WTC11 (cell line): ENCODE measurements at regions not wholly inside any gene's neighbourhood (a gene's known extent, or its start where the extent isn't known, plus 50 kb on each side); places are given as distances from the start of the nearest gene placed in this dataset.

ENCODE experiments used
- ATAC-seq: fragments of 200-7000 bp; cut with Tn5 transposase; 2 replicates; pipeline ENCODE4 v1.10.0; 2021; ENCODE audit warnings: mild to moderate bottlenecking, moderate library complexity
- CTCF ChIA-PET: fragments of 300-600 bp; sonication (Branson Sonifier 250); formaldehyde crosslinking; loops from one replicate; lab custom pipeline; 2021; ENCODE audit warnings: antibody characterized with exemption; lab: Charles Lee
- POLR2A ChIA-PET: fragments of 350-600 bp; sonication (Branson Sonifier 250); formaldehyde crosslinking; loops from one replicate; lab custom pipeline; 2021; ENCODE audit warnings: antibody characterized with exemption; lab: Charles Lee
- DNase-seq: peaks from one replicate; pipeline ENCODE4 v3.0.0; 2021; ENCODE audit warnings: low spot score
- H3K27ac Mint-ChIP-seq: 2 replicates; pipeline ENCODE4 v1.8.0; 2021; ENCODE audit warnings: mixed read lengths
- H3K27me3 Mint-ChIP-seq: 2 replicates; pipeline ENCODE4 v1.8.0; 2021; ENCODE audit warnings: low read depth, mild to moderate bottlenecking, moderate library complexity, mixed read lengths
- H3K36me3 Mint-ChIP-seq: 2 replicates; pipeline ENCODE4 v1.8.0; 2021; ENCODE audit warnings: mixed read lengths
- H3K4me1 Mint-ChIP-seq: 2 replicates; pipeline ENCODE4 v1.8.0; 2022; ENCODE audit warnings: mixed read lengths
- H3K4me3 Mint-ChIP-seq: 2 replicates; pipeline ENCODE4 v1.8.0; 2021; ENCODE audit warnings: mild to moderate bottlenecking, moderate library complexity, mixed read lengths
- H3K9me3 Mint-ChIP-seq: 2 replicates; pipeline ENCODE4 v1.8.0; 2021; ENCODE audit warnings: mixed read lengths
- ATF6 ChIP-seq: sonication (generic); formaldehyde crosslinking; IDR thresholded peaks from 2 replicates; pipeline ENCODE4 v1.8.1; 2023; ENCODE audit warnings: mild to moderate bottlenecking, missing genetic modification reagents
- E2F4 ChIP-seq: sonication (generic); formaldehyde crosslinking; IDR thresholded peaks from 2 replicates; pipeline ENCODE4 v1.8.1; 2022; ENCODE audit warnings: low read depth, mild to moderate bottlenecking, moderate library complexity, missing genetic modification reagents, borderline replicate concordance
- ELF4 ChIP-seq: sonication (generic); formaldehyde crosslinking; IDR thresholded peaks from 2 replicates; pipeline ENCODE4 v1.8.1; 2022; ENCODE audit warnings: low read depth, mild to moderate bottlenecking, moderate library complexity, missing genetic modification reagents
- ESRRA ChIP-seq: sonication (generic); formaldehyde crosslinking; IDR thresholded peaks from 2 replicates; pipeline ENCODE4 v1.8.1; 2022; ENCODE audit warnings: mild to moderate bottlenecking, missing genetic modification reagents, borderline replicate concordance
- GABPB1 ChIP-seq: sonication (generic); formaldehyde crosslinking; IDR thresholded peaks from 2 replicates; pipeline ENCODE4 v1.8.1; 2023; ENCODE audit warnings: mild to moderate bottlenecking, missing genetic modification reagents
- GRHL2 ChIP-seq: fragments of 250-450 bp; sonication (Bioruptor Pico); IDR thresholded peaks from 2 replicates; pipeline ENCODE4 v1.8.0; 2022; ENCODE audit warnings: mild to moderate bottlenecking, moderate library complexity; ENCODE audit not compliant: insufficient replicate concordance, severe bottlenecking
- GTF2I ChIP-seq: fragments of 250-450 bp; sonication (Bioruptor Pico); conservative IDR thresholded peaks from 2 replicates; pipeline ENCODE4 v1.4.0; 2021; ENCODE audit warnings: mild to moderate bottlenecking
- JUN ChIP-seq: sonication (generic); formaldehyde crosslinking; IDR thresholded peaks from 2 replicates; pipeline ENCODE4 v1.8.0; 2023; ENCODE audit warnings: mild to moderate bottlenecking, missing genetic modification reagents
- KAT7 ChIP-seq: sonication (generic); formaldehyde crosslinking; IDR thresholded peaks from 2 replicates; pipeline ENCODE4 v1.8.1; 2023; ENCODE audit warnings: missing genetic modification reagents, mild to moderate bottlenecking, borderline replicate concordance
- MXD4 ChIP-seq: fragments of 250-450 bp; sonication (Bioruptor Pico); IDR thresholded peaks from 2 replicates; pipeline ENCODE4 v1.8.0; 2021; ENCODE audit warnings: mild to moderate bottlenecking, moderate library complexity, borderline replicate concordance
- NFYB ChIP-seq: sonication (generic); formaldehyde crosslinking; conservative IDR thresholded peaks from 2 replicates; pipeline ENCODE4 v1.8.0; 2022; ENCODE audit warnings: low read depth, missing genetic modification reagents
- OVOL2 ChIP-seq: fragments of 250-450 bp; sonication (Bioruptor Pico); IDR thresholded peaks from 2 replicates; pipeline ENCODE4 v1.9.0; 2021; ENCODE audit warnings: mild to moderate bottlenecking, borderline replicate concordance
- SP1 ChIP-seq: sonication (generic); formaldehyde crosslinking; conservative IDR thresholded peaks from 2 replicates; pipeline ENCODE4 v1.8.1; 2022; ENCODE audit warnings: missing genetic modification reagents
- TCF7 ChIP-seq: sonication (generic); formaldehyde crosslinking; IDR thresholded peaks from 2 replicates; pipeline ENCODE4 v1.8.0; 2022; ENCODE audit warnings: mild to moderate bottlenecking, low read depth, missing genetic modification reagents, moderate library complexity
- TEAD4 ChIP-seq: sonication (generic); formaldehyde crosslinking; IDR thresholded peaks from 2 replicates; pipeline ENCODE4 v1.8.0; 2022; ENCODE audit warnings: mild to moderate bottlenecking, missing genetic modification reagents
- USF1 ChIP-seq: sonication (generic); formaldehyde crosslinking; IDR thresholded peaks from 2 replicates; pipeline ENCODE4 v1.8.0; 2022; ENCODE audit warnings: mild to moderate bottlenecking, missing genetic modification reagents
- ZNF281 ChIP-seq: sonication (generic); formaldehyde crosslinking; IDR thresholded peaks from 2 replicates; pipeline ENCODE4 v1.8.0; 2023; ENCODE audit warnings: mild to moderate bottlenecking, missing genetic modification reagents
- ZNF416 ChIP-seq: fragments of 250-450 bp; sonication (Bioruptor Pico); IDR thresholded peaks from 2 replicates; pipeline ENCODE4 v1.9.0; 2021; ENCODE audit warnings: mild to moderate bottlenecking, inconsistent platforms
- ZNF425 ChIP-seq: fragments of 250-450 bp; sonication (Bioruptor Pico); conservative IDR thresholded peaks from 2 replicates; pipeline ENCODE4 v1.9.0; 2021; ENCODE audit warnings: mild to moderate bottlenecking
- TF ChIP-seq, protein P1 (sequence below): sonication (generic); formaldehyde crosslinking; IDR thresholded peaks from 2 replicates; pipeline ENCODE4 v1.8.1; 2023; ENCODE audit warnings: mild to moderate bottlenecking, missing genetic modification reagents, borderline replicate concordance

GRCh38 chr9:89996116-89996515 is 391.3 kb downstream of the GADD45G start:
- no peak for ATAC-seq
- Mint-ChIP-seq H3K4me1 (peaks cover 24% of the 10 kb centered on the region), H3K4me3 (no peak overlapping the region), H3K27ac (no peak overlapping the region), H3K27me3 (no peaks in the 10 kb centered on the region), H3K9me3 (peaks cover 4% of the 10 kb centered on the region; the same call in 1 of the 2 replicates), H3K36me3 (peaks cover 4% of the 10 kb centered on the region; the same call in 1 of the 2 replicates)
- no peak for DNase-seq
- TF ChIP-seq ZNF416 (CRISPR knock-in tag) (no peak), JUN (no peak), E2F4 (CRISPR knock-in tag) (no peak), GRHL2 (no peak), ESRRA (no peak), GTF2I (no peak), NFYB (no peak), MXD4 (CRISPR knock-in tag) (no peak), ELF4 (CRISPR knock-in tag) (no peak)
- CTCF ChIA-PET = no interaction called here
- POLR2A ChIA-PET = no interaction called here

GRCh38 chr9:89996773-89997172 is 392.0 kb downstream of the GADD45G start:
- Mint-ChIP-seq H3K36me3 (no peaks in the 10 kb centered on the region), H3K4me3 (no peak overlapping the region), H3K4me1 (peaks cover 24% of the 10 kb centered on the region), H3K27me3 (no peaks in the 10 kb centered on the region), H3K9me3 (peaks cover under 1% of the 10 kb centered on the region; the same call in 1 of the 2 replicates), H3K27ac (no peak overlapping the region)
- ATAC-seq = no peak
- ChIA-PET CTCF (no interaction called here), POLR2A (no interaction called here)
- TF ChIP-seq, protein P1, sequence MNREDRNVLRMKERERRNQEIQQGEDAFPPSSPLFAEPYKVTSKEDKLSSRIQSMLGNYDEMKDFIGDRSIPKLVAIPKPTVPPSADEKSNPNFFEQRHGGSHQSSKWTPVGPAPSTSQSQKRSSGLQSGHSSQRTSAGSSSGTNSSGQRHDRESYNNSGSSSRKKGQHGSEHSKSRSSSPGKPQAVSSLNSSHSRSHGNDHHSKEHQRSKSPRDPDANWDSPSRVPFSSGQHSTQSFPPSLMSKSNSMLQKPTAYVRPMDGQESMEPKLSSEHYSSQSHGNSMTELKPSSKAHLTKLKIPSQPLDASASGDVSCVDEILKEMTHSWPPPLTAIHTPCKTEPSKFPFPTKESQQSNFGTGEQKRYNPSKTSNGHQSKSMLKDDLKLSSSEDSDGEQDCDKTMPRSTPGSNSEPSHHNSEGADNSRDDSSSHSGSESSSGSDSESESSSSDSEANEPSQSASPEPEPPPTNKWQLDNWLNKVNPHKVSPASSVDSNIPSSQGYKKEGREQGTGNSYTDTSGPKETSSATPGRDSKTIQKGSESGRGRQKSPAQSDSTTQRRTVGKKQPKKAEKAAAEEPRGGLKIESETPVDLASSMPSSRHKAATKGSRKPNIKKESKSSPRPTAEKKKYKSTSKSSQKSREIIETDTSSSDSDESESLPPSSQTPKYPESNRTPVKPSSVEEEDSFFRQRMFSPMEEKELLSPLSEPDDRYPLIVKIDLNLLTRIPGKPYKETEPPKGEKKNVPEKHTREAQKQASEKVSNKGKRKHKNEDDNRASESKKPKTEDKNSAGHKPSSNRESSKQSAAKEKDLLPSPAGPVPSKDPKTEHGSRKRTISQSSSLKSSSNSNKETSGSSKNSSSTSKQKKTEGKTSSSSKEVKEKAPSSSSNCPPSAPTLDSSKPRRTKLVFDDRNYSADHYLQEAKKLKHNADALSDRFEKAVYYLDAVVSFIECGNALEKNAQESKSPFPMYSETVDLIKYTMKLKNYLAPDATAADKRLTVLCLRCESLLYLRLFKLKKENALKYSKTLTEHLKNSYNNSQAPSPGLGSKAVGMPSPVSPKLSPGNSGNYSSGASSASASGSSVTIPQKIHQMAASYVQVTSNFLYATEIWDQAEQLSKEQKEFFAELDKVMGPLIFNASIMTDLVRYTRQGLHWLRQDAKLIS (CRISPR knock-in tag) = no peak
- TF ChIP-seq OVOL2 (no peak), SP1 (CRISPR knock-in tag) (no peak)
- DNase-seq = no peak

GRCh38 chr9:89998633-89999032 is 393.8 kb downstream of the GADD45G start:
- ChIA-PET POLR2A (no interaction called here), CTCF (interaction anchor here (1.0 to 2.2 kb wide), 2 partner anchors 396 to 405 kb away, joined by 3 to 10 read pairs; no protein-coding TSS in a partner anchor)
- TF ChIP-seq GABPB1 (CRISPR knock-in tag) (no peak), TCF7 (no peak), TEAD4 (no peak), ZNF425 (no peak), ZNF281 (no peak), GTF2I (no peak), SP1 (CRISPR knock-in tag) (no peak), ESRRA (no peak), KAT7 (no peak), USF1 (CRISPR knock-in tag) (no peak), ATF6 (CRISPR knock-in tag) (no peak)
- Mint-ChIP-seq H3K4me1 (peaks cover 29% of the 10 kb centered on the region), H3K4me3 (no peak overlapping the region), H3K27ac (no peak overlapping the region), H3K27me3 (no peaks in the 10 kb centered on the region), H3K9me3 (no peaks in the 10 kb centered on the region), H3K36me3 (no peaks in the 10 kb centered on the region)
- DNase-seq (no peak), ATAC-seq (no peak)
